HG03097 (cell line): ENCODE measurements at regions not wholly inside any gene's neighbourhood (a gene's known extent, or its start where the extent isn't known, plus 50 kb on each side); places are given as distances from the start of the nearest gene placed in this dataset.
A peak's percentile ranks its signal among the peaks of the same experiment; 100 is the strongest.
"Not testable (repeated sequence)": the region's sequence is repeated elsewhere in the genome, so short reads cannot be mapped to it uniquely, and the experiment has no call there.

Experiments used
- ATAC-seq: cut with Tn5 transposase; IDR thresholded peaks from one replicate; pipeline ENCODE4 v1.9.1; 2021; ENCODE audit not compliant: unreplicated experiment, low FRiP score

GRCh38 chr16:21530729-21531383 lies 68.5 kb upstream of the METTL9 start:
- not testable (repeated sequence) for ATAC-seq

- not testable (repeated sequence) for ATAC-seq
These were observed 66.4 kb upstream of the METTL9 start for GRCh38 chr16:21532996-21533395.

- ATAC-seq, result not testable (repeated sequence)
These were observed 65.9 kb upstream of the METTL9 start for GRCh38 chr16:21533474-21533873.

- not testable (repeated sequence) for ATAC-seq
These were observed 64.8 kb upstream of the METTL9 start for GRCh38 chr16:21534561-21534960.

GRCh38 chr16:21535201-21535600 lies 64.2 kb upstream of the METTL9 start:
- ATAC-seq, result not testable (repeated sequence)

GRCh38 chr16:21536740-21537139 lies 62.6 kb upstream of the METTL9 start:
- not testable (repeated sequence) for ATAC-seq

- not testable (repeated sequence) for ATAC-seq
These were observed 61.8 kb upstream of the METTL9 start for GRCh38 chr16:21537598-21537997.

GRCh38 chr16:21539107-21539618 lies 60.2 kb upstream of the METTL9 start:
- ATAC-seq, result not testable (repeated sequence)

- peak; percentile 37 for ATAC-seq
These were observed 58.5 kb upstream of the METTL9 start for GRCh38 chr16:21540770-21541433.

GRCh38 chr16:21541611-21542051 lies 57.7 kb upstream of the METTL9 start:
- peak; percentile 56 for ATAC-seq

- ATAC-seq, result not testable (repeated sequence)
These were observed 57.3 kb upstream of the METTL9 start for GRCh38 chr16:21542075-21542474.

GRCh38 chr16:21542491-21543124 lies 56.8 kb upstream of the METTL9 start:
- ATAC-seq, result not testable (repeated sequence)

GRCh38 chr16:21543151-21543836 lies 56.1 kb upstream of the METTL9 start:
- not testable (repeated sequence) for ATAC-seq

- not testable (repeated sequence) for ATAC-seq
These were observed 53.6 kb upstream of the METTL9 start for GRCh38 chr16:21545664-21546326.

- not testable (repeated sequence) for ATAC-seq
These were observed 50.0 kb upstream of the METTL9 start for GRCh38 chr16:21549396-21549795.
